Calu3 (cell line): ENCODE measurements at regions not wholly inside any gene's neighbourhood (a gene's known extent, or its start where the extent isn't known, plus 50 kb on each side); places are given as distances from the start of the nearest gene placed in this dataset.
"Not testable (repeated sequence)": the region's sequence is repeated elsewhere in the genome, so short reads cannot be mapped to it uniquely, and the experiment has no call there.

Source experiments
- BruUV-seq: library from RNA; stranded (reverse); fragments of 400-500 nt; replicated peaks from 2 replicates; lab custom pipeline; 2021; lab: Mats Ljungman, UMichigan
- CTCF ChIA-PET: fragments of 300-600 bp; sonication (Branson Sonifier 250); formaldehyde crosslinking; loops from one replicate; lab custom pipeline; 2022; ENCODE audit warnings: antibody characterized with exemption; lab: Charles Lee
- DNase-seq: peaks from one replicate; pipeline ENCODE4 v3.0.0; 2022
- H3K27ac Mint-ChIP-seq: one replicate; pipeline ENCODE4 v1.8.0; 2022; ENCODE audit warnings: mixed read lengths; ENCODE audit not compliant: unreplicated experiment
- H3K27me3 Mint-ChIP-seq: one replicate; pipeline ENCODE4 v1.8.0; 2022; ENCODE audit warnings: mixed read lengths; ENCODE audit not compliant: unreplicated experiment
- H3K36me3 Mint-ChIP-seq: one replicate; pipeline ENCODE4 v1.8.0; 2022; ENCODE audit warnings: mild to moderate bottlenecking, moderate library complexity, mixed read lengths; ENCODE audit not compliant: insufficient read depth, unreplicated experiment
- H3K4me1 Mint-ChIP-seq: one replicate; pipeline ENCODE4 v1.8.0; 2022; ENCODE audit warnings: mild to moderate bottlenecking, low read depth, mixed read lengths; ENCODE audit not compliant: unreplicated experiment
- H3K4me3 Mint-ChIP-seq: one replicate; pipeline ENCODE4 v1.8.0; 2022; ENCODE audit warnings: mild to moderate bottlenecking, low read depth, moderate library complexity, mixed read lengths; ENCODE audit not compliant: unreplicated experiment
- H3K9me3 Mint-ChIP-seq: one replicate; pipeline ENCODE4 v1.8.0; 2022; ENCODE audit warnings: low read depth, mixed read lengths; ENCODE audit not compliant: unreplicated experiment
- CTCF ChIP-seq: fragments of 200-600 bp; IDR thresholded peaks from one replicate; pipeline ENCODE4 v1.8.0; 2022; ENCODE audit warnings: antibody characterized with exemption; ENCODE audit not compliant: unreplicated experiment
- intact Hi-C: fragments of 100-400 bp; cut with micrococcal nuclease; formaldehyde crosslinking; loops from one replicate; pipeline ENCODE4 v1.10.0; 2022; ENCODE audit not compliant: unreplicated experiment

- no peak for TF ChIP-seq CTCF
- intact Hi-C loops, result no loop called here
- BruUV-seq, result no TSS peak
- no peak for DNase-seq
- no peaks in the 10 kb centered on the region for H3K27me3 Mint-ChIP-seq
- H3K4me3 Mint-ChIP-seq, result no peak overlapping the region
- no peaks in the 10 kb centered on the region for H3K36me3 Mint-ChIP-seq
- CTCF ChIA-PET, result no interaction called here
- H3K4me1 Mint-ChIP-seq, result peaks cover 9% of the 10 kb centered on the region
- H3K9me3 Mint-ChIP-seq, result no peaks in the 10 kb centered on the region
- H3K27ac Mint-ChIP-seq, result no peak overlapping the region
Measured at GRCh38 chr3:83224101-83224868, 1462.8 kb upstream of the GBE1 start.

- Mint-ChIP-seq H3K4me3 (no peak overlapping the region), H3K27me3 (no peaks in the 10 kb centered on the region), H3K27ac (no peak overlapping the region), H3K4me1 (no peaks in the 10 kb centered on the region), H3K9me3 (peaks cover 3% of the 10 kb centered on the region), H3K36me3 (no peaks in the 10 kb centered on the region)
- CTCF ChIA-PET, result no interaction called here
- intact Hi-C loops, result no loop called here
- TF ChIP-seq CTCF, result no peak
- no TSS peak for BruUV-seq
- DNase-seq, result no peak
Measured at GRCh38 chr3:83218383-83219200, 1457.1 kb upstream of the GBE1 start.

GRCh38 chr3:83217595-83218118, 1456.2 kb upstream of the GBE1 start:
- CTCF ChIA-PET, H3K27ac Mint-ChIP-seq, intact Hi-C loops, H3K36me3 Mint-ChIP-seq, BruUV-seq, H3K27me3 Mint-ChIP-seq, H3K4me1 Mint-ChIP-seq, DNase-seq, H3K9me3 Mint-ChIP-seq, H3K4me3 Mint-ChIP-seq: not testable (repeated sequence)

GRCh38 chr3:83216919-83217594, 1455.6 kb upstream of the GBE1 start:
- CTCF ChIA-PET, result no interaction called here
- no TSS peak for BruUV-seq
- intact Hi-C loops, result no loop called here

More at GRCh38 chr3:83216919-83217594, 1455.6 kb upstream of the GBE1 start:
- Mint-ChIP-seq H3K27me3 (no peaks in the 10 kb centered on the region), H3K27ac (no peak overlapping the region), H3K9me3 (peaks cover 3% of the 10 kb centered on the region), H3K36me3 (no peaks in the 10 kb centered on the region), H3K4me3 (no peak overlapping the region), H3K4me1 (no peaks in the 10 kb centered on the region)
- no peak for TF ChIP-seq CTCF
- no peak for DNase-seq
